HFFc6 (cell line): ENCODE measurements at regions not wholly inside any gene's neighbourhood (a gene's known extent, or its start where the extent isn't known, plus 50 kb on each side); places are given as distances from the start of the nearest gene placed in this dataset.

ENCODE experiments used
- DNase-seq: peaks from one replicate; pipeline ENCODE4 v3.0.0-alpha.2; 2018
- H3K27ac Mint-ChIP-seq: 2 replicates; pipeline ENCODE4 v1.8.0; 2020; ENCODE audit warnings: mild to moderate bottlenecking, mixed read lengths
- H3K27me3 Mint-ChIP-seq: 2 replicates; pipeline ENCODE4 v1.8.0; 2021; ENCODE audit warnings: mild to moderate bottlenecking, moderate library complexity, mixed read lengths; ENCODE audit not compliant: insufficient read depth
- H3K36me3 Mint-ChIP-seq: 2 replicates; pipeline ENCODE4 v1.8.0; 2021; ENCODE audit warnings: low read depth, mixed read lengths
- H3K4me1 Mint-ChIP-seq: 2 replicates; pipeline ENCODE4 v1.8.0; 2020; ENCODE audit warnings: low read depth, mixed read lengths
- H3K4me3 Mint-ChIP-seq: 2 replicates; pipeline ENCODE4 v1.8.0; 2020; ENCODE audit warnings: mild to moderate bottlenecking, moderate library complexity, mixed read lengths
- H3K9me3 Mint-ChIP-seq: 2 replicates; pipeline ENCODE4 v1.8.0; 2020; ENCODE audit warnings: mild to moderate bottlenecking, mixed read lengths
- TF ChIP-seq, protein P1 (sequence below): fragments of 200-600 bp; sonication (generic); IDR thresholded peaks from 2 replicates; pipeline ENCODE4 v1.5.0; 2021; ENCODE audit warnings: antibody characterized with exemption, mild to moderate bottlenecking

DNA sequence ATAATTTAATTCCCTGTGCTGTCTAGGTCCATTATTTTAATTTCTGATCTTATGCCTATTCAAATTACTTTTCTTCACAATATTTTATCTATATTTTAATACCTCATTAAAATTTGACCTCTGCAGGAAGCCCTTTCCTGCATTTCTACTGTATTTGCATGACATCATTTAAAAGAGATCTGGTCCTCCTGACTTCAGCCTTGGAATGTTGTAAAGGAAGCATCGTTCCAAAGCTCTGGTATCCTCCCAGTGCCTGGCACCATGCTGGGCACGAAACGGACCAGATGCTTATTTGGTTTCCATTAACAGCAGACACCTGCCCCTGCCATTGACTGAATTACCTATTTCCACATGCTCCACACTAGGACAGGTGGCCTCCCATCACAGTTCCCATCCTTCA, 247.5 kb downstream of the KLF6 start:
- Mint-ChIP-seq H3K9me3 (no peaks in the 10 kb centered on the region), H3K27me3 (peaks cover 2% of the 10 kb centered on the region), H3K27ac (no peak overlapping the region), H3K4me3 (no peak overlapping the region; the same call in 1 of the 2 replicates), H3K36me3 (no peaks in the 10 kb centered on the region), H3K4me1 (peaks cover 45% of the 10 kb centered on the region)
- DNase-seq: no peak
- TF ChIP-seq, protein P1, sequence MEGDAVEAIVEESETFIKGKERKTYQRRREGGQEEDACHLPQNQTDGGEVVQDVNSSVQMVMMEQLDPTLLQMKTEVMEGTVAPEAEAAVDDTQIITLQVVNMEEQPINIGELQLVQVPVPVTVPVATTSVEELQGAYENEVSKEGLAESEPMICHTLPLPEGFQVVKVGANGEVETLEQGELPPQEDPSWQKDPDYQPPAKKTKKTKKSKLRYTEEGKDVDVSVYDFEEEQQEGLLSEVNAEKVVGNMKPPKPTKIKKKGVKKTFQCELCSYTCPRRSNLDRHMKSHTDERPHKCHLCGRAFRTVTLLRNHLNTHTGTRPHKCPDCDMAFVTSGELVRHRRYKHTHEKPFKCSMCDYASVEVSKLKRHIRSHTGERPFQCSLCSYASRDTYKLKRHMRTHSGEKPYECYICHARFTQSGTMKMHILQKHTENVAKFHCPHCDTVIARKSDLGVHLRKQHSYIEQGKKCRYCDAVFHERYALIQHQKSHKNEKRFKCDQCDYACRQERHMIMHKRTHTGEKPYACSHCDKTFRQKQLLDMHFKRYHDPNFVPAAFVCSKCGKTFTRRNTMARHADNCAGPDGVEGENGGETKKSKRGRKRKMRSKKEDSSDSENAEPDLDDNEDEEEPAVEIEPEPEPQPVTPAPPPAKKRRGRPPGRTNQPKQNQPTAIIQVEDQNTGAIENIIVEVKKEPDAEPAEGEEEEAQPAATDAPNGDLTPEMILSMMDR: no peak

- TF ChIP-seq, protein P1: no peak
- Mint-ChIP-seq H3K9me3 (no peaks in the 10 kb centered on the region), H3K27me3 (peaks cover 2% of the 10 kb centered on the region), H3K4me3 (no peak overlapping the region), H3K27ac (no peak overlapping the region), H3K36me3 (no peaks in the 10 kb centered on the region), H3K4me1 (peaks cover 43% of the 10 kb centered on the region)
- no peak for DNase-seq
Observed at GRCh38 chr10:3535001-3535400, 250.0 kb downstream of the KLF6 start.

GRCh38 chr10:3534433-3534832, 250.6 kb downstream of the KLF6 start:
- H3K9me3 Mint-ChIP-seq: no peaks in the 10 kb centered on the region
- H3K27me3 Mint-ChIP-seq: peaks cover 2% of the 10 kb centered on the region
- H3K4me1 Mint-ChIP-seq: peaks cover 44% of the 10 kb centered on the region
- no peak overlapping the region for H3K4me3 Mint-ChIP-seq
- H3K36me3 Mint-ChIP-seq: no peaks in the 10 kb centered on the region
- no peak for DNase-seq
- TF ChIP-seq, protein P1: no peak
- no peak overlapping the region for H3K27ac Mint-ChIP-seq

GRCh38 chr10:3533296-3533695, 251.7 kb downstream of the KLF6 start:
- TF ChIP-seq, protein P1: no peak
- H3K27ac Mint-ChIP-seq: no peak overlapping the region

GRCh38 chr10:3532644-3533043, 252.4 kb downstream of the KLF6 start:
- Mint-ChIP-seq H3K27me3 (peaks cover 2% of the 10 kb centered on the region), H3K4me1 (peaks cover 42% of the 10 kb centered on the region), H3K27ac (no peak overlapping the region), H3K4me3 (no peak overlapping the region), H3K36me3 (no peaks in the 10 kb centered on the region), H3K9me3 (no peaks in the 10 kb centered on the region)
- DNase-seq: no peak
- TF ChIP-seq, protein P1: no peak

More at GRCh38 chr10:3533296-3533695, 251.7 kb downstream of the KLF6 start:
- H3K27me3 Mint-ChIP-seq: peaks cover 2% of the 10 kb centered on the region
- no peaks in the 10 kb centered on the region for H3K9me3 Mint-ChIP-seq
- H3K36me3 Mint-ChIP-seq: no peaks in the 10 kb centered on the region
- DNase-seq: no peak
- peaks cover 42% of the 10 kb centered on the region for H3K4me1 Mint-ChIP-seq
- H3K4me3 Mint-ChIP-seq: no peak overlapping the region

DNA sequence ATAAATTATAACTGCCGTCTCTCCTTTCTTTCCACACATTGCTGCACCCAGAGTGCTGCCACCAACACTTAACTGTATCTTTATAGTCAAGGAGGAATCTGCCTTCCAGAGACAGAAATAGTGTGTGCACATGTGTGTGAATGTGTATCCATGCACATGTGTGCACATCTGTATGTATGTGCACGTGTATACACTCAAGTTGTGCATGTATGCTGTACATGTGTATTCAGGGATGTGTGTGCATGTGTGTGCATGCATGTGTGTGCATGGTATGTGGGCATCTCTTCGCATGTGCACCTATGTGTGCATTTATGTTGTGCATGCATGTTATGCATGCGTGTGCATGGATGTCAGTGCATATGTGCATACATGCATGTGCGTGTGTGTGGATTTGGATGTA, 253.3 kb downstream of the KLF6 start:
- H3K4me1 Mint-ChIP-seq: peaks cover 50% of the 10 kb centered on the region
- no peaks in the 10 kb centered on the region for H3K36me3 Mint-ChIP-seq
- H3K27me3 Mint-ChIP-seq: peaks cover 2% of the 10 kb centered on the region
- H3K27ac Mint-ChIP-seq: no peak overlapping the region
- no peak overlapping the region for H3K4me3 Mint-ChIP-seq
- H3K9me3 Mint-ChIP-seq: no peaks in the 10 kb centered on the region
- TF ChIP-seq, protein P1: no peak
- no peak for DNase-seq
